ENCODE measurements at regions not wholly inside any gene's neighbourhood (a gene's known extent, or its start where the extent isn't known, plus 50 kb on each side); places are given as distances from the start of the nearest gene placed in this dataset.

DNA sequence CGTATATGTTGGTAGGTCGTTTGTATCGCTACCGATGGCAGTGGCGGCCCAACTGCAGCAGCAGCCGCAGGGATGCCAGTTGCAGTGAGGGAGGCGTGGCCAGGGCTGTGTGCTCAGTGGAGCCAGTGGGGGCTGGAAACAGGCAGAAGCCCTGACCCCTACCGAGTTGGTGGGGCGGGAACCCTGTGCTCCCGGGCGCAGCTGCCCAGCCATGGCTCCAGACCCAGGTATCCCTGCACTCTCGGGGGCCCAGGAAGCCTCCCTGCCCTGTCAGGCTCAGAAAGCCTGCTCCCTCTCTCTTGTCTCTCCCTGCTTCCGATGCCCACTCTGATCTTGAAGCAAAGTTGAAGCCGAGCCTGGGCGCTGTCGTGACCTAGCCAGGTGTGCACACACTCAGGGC is 78.6 kb upstream of the ITGB1 start:
- no peaks in the 10 kb centered on the region for H3K4me1 ChIP-seq
- in situ Hi-C loops (cut with MboI; ENCODE audit: low pct_ligation_motif_present in 1 of 4, low pct_unique_long_range_greater_than_20kb in 1 of 4, low sequenced_read_pairs in 3 of 4) (no loop called here), intact Hi-C loops (cut with DNase I; ENCODE audit: low total_unique reads) (no loop called here)
- H3K27ac ChIP-seq, result no peak overlapping the region
- no peak overlapping the region for H3K4me3 ChIP-seq
- no peak for DNase-seq
- H3K36me3 ChIP-seq, result no peaks in the 10 kb centered on the region
- WGBS, 2 donors (ENCODE audit: low coverage in 1 of 2), result 93 to 100% methylated on average over 3 to 14 of the region's 16 CpGs
- no peaks in the 10 kb centered on the region for H3K9me3 ChIP-seq
- no peaks in the 10 kb centered on the region for H3K27me3 ChIP-seq
- TF ChIP-seq POLR2A (IDR thresholded peaks at IDR 0.05) (no peak), EP300 (IDR thresholded peaks at IDR 0.05; ENCODE audit: low read depth) (no peak), POLR2AphosphoS5 (IDR thresholded peaks at IDR 0.05) (no peak)
- TF ChIP-seq, protein P1, sequence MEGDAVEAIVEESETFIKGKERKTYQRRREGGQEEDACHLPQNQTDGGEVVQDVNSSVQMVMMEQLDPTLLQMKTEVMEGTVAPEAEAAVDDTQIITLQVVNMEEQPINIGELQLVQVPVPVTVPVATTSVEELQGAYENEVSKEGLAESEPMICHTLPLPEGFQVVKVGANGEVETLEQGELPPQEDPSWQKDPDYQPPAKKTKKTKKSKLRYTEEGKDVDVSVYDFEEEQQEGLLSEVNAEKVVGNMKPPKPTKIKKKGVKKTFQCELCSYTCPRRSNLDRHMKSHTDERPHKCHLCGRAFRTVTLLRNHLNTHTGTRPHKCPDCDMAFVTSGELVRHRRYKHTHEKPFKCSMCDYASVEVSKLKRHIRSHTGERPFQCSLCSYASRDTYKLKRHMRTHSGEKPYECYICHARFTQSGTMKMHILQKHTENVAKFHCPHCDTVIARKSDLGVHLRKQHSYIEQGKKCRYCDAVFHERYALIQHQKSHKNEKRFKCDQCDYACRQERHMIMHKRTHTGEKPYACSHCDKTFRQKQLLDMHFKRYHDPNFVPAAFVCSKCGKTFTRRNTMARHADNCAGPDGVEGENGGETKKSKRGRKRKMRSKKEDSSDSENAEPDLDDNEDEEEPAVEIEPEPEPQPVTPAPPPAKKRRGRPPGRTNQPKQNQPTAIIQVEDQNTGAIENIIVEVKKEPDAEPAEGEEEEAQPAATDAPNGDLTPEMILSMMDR (IDR thresholded peaks at IDR 0.05), result no peak

- WGBS, 2 donors (ENCODE audit: low coverage in 1 of 2), result 73 to 92% methylated on average over 2 to 3 of the region's 3 CpGs
- Histone ChIP-seq H3K9me3 (no peaks in the 10 kb centered on the region), H3K27me3 (no peaks in the 10 kb centered on the region), H3K36me3 (no peaks in the 10 kb centered on the region), H3K4me3 (no peak overlapping the region), H3K4me1 (no peaks in the 10 kb centered on the region), H3K27ac (no peak overlapping the region)
- intact Hi-C loops (cut with DNase I; ENCODE audit: low total_unique reads) (no loop called here), in situ Hi-C loops (cut with MboI; ENCODE audit: low pct_ligation_motif_present in 1 of 4, low pct_unique_long_range_greater_than_20kb in 1 of 4, low sequenced_read_pairs in 3 of 4) (no loop called here)
- no peak for DNase-seq
- TF ChIP-seq EP300 (IDR thresholded peaks at IDR 0.05; ENCODE audit: low read depth) (no peak), POLR2A (IDR thresholded peaks at IDR 0.05) (no peak), POLR2AphosphoS5 (IDR thresholded peaks at IDR 0.05) (no peak)
- TF ChIP-seq, protein P1 (IDR thresholded peaks at IDR 0.05), result no peak
These were observed 77.4 kb upstream of the ITGB1 start for GRCh38 chr10:33035411-33035810.

- 71% methylated on average over 1 of the region's 1 CpG; no CpG with 5 or more reads in 1 of the 2 donors for WGBS, 2 donors (ENCODE audit: low coverage in 1 of 2)
- Histone ChIP-seq H3K27me3 (no peaks in the 10 kb centered on the region), H3K4me1 (no peaks in the 10 kb centered on the region), H3K9me3 (no peaks in the 10 kb centered on the region), H3K36me3 (no peaks in the 10 kb centered on the region), H3K4me3 (no peak overlapping the region), H3K27ac (no peak overlapping the region)
- intact Hi-C loops (cut with DNase I; ENCODE audit: low total_unique reads), result no loop called here
- in situ Hi-C loops (cut with MboI; ENCODE audit: low pct_ligation_motif_present in 1 of 4, low pct_unique_long_range_greater_than_20kb in 1 of 4, low sequenced_read_pairs in 3 of 4), result no loop called here
- TF ChIP-seq EP300 (IDR thresholded peaks at IDR 0.05; ENCODE audit: low read depth) (no peak), POLR2AphosphoS5 (IDR thresholded peaks at IDR 0.05) (no peak), POLR2A (IDR thresholded peaks at IDR 0.05) (no peak)
- TF ChIP-seq, protein P1 (IDR thresholded peaks at IDR 0.05), result no peak
- DNase-seq, result no peak
These were observed 76.9 kb upstream of the ITGB1 start for GRCh38 chr10:33034931-33035330.

DNA sequence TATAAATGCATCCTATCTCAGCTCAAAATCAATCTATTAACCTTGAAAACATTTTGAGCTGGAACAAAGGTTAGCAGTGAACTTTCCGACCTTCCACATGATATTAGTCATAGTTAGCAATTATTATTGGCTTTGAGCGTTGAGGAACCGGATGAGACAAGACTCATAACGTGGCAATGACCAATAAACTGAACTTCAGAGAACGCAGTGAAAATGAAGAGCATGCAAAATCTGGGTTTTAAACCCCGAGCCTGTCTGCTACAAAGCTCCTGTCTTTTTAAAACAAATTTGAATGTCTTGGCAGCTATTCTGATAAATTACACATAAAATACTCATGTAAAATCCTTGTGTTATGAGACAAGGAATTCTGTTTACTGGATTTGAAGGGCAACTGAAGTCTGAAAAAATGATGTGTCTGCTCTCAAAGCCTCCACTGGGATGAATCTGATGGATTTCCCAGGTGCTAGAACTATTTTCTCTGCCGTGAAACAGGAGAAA is 74.7 kb upstream of the ITGB1 start:
- in situ Hi-C loops (cut with MboI; ENCODE audit: low pct_ligation_motif_present in 1 of 4, low pct_unique_long_range_greater_than_20kb in 1 of 4, low sequenced_read_pairs in 3 of 4) (no loop called here), intact Hi-C loops (cut with DNase I; ENCODE audit: low total_unique reads) (no loop called here)
- Histone ChIP-seq H3K36me3 (no peaks in the 10 kb centered on the region), H3K9me3 (no peaks in the 10 kb centered on the region), H3K27me3 (no peaks in the 10 kb centered on the region), H3K27ac (no peak overlapping the region), H3K4me3 (no peak overlapping the region), H3K4me1 (no peaks in the 10 kb centered on the region)
- WGBS, 2 donors (ENCODE audit: low coverage in 1 of 2), result 49 to 62% methylated on average over 7 of the region's 7 CpGs
- DNase-seq, result no peak
- TF ChIP-seq EP300 (IDR thresholded peaks at IDR 0.05; ENCODE audit: low read depth), result no peak
- no peak for TF ChIP-seq POLR2AphosphoS5 (IDR thresholded peaks at IDR 0.05)
- TF ChIP-seq POLR2A (IDR thresholded peaks at IDR 0.05), result no peak
- TF ChIP-seq, protein P1 (IDR thresholded peaks at IDR 0.05), result no peak
